Prostate gland (tissue), 2 donors: ENCODE measurements at regions not wholly inside any gene's neighbourhood (a gene's known extent, or its start where the extent isn't known, plus 50 kb on each side); places are given as distances from the start of the nearest gene placed in this dataset.

Source experiments
- DNase-seq: peaks from one replicate; pipeline ENCODE4 v3.0.0-alpha.2; 2019; ENCODE audit warnings: low spot score
- H3K27ac ChIP-seq, 2 donors: fragments of 200-600 bp; sonication (generic); 2 replicates each; pipeline ENCODE4 v1.5.1; 2017 to 2019
- H3K27me3 ChIP-seq: fragments of 200-600 bp; sonication (generic); replicated peaks from 2 replicates; pipeline ENCODE4 v1.5.1; 2019; ENCODE audit not compliant: insufficient read depth
- H3K36me3 ChIP-seq, 2 donors: fragments of 200-600 bp; sonication (generic); 1 replicate in 1 of 2; 2 replicates in 1 of 2; pipeline versions ENCODE4 v1.5.1 to v1.8.1; 2017 to 2019
- H3K4me1 ChIP-seq: fragments of 200-600 bp; sonication (generic); replicated peaks from 2 replicates; pipeline ENCODE4 v1.5.1; 2019
- H3K4me3 ChIP-seq, 2 donors: fragments of 200-600 bp; sonication (generic); 2 replicates each; pipeline ENCODE4 v1.5.1; 2017 to 2019
- H3K9me3 ChIP-seq: fragments of 200-600 bp; sonication (generic); 2 replicates; pipeline ENCODE4 v1.5.1; 2017
- POLR2A ChIP-seq: fragments of 450-650 bp; IDR thresholded peaks from one replicate; pipeline ENCODE4 v1.6.1; 2016; ENCODE audit warnings: antibody characterized with exemption, mild to moderate bottlenecking
- POLR2AphosphoS5 ChIP-seq: sonication (generic); formaldehyde crosslinking; IDR thresholded peaks from one replicate; pipeline ENCODE4 v1.6.1; 2017; ENCODE audit warnings: antibody characterized with exemption
- WGBS: methylation state at CpG from one replicate; pipeline ENCODE4 v1.1.5; 2018; 5-methylcytosine and 5-hydroxymethylcytosine counted together
- intact Hi-C: fragments of 100-400 bp; cut with DNase I; formaldehyde crosslinking; loops from one replicate; pipeline ENCODE4 v1.14.2; 2022
- TF ChIP-seq, protein P1 (sequence below), 4 experiments: fragments of 200-600 bp in 2 of 4; fragments of 450-650 bp in 2 of 4; sonication (generic) in 2 of 4; IDR thresholded peaks; 1 replicate in 3 of 4; 2 replicates in 1 of 4; pipeline ENCODE4 v1.5.1; 2016 to 2019; ENCODE audit warnings: antibody characterized with exemption in 4 of 4, mild to moderate bottlenecking in 2 of 4, moderate library complexity in 2 of 4

DNA sequence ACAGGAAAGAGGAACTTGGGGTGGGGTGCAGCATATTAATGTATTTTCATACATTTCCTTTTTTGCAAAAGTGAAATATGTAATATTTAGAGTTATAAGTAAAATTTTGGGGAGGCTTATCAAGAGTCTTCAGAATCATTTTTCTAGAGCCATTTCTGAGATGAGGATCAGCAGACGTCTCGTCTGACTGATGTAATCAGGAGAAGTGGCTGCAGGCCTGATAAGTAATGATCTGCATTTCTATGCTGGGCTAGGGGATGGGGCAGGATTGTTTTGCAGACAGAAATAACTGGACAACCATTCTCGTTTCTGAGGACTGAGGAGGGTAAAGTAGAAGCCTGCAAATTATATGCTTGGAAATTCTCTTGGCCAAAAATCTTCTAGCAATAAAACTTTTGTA lies 89.2 kb upstream of the ARGLU1 start:
- WGBS = 61% methylated on average over 3 of the region's 3 CpGs
- intact Hi-C loops = no loop called here

DNA sequence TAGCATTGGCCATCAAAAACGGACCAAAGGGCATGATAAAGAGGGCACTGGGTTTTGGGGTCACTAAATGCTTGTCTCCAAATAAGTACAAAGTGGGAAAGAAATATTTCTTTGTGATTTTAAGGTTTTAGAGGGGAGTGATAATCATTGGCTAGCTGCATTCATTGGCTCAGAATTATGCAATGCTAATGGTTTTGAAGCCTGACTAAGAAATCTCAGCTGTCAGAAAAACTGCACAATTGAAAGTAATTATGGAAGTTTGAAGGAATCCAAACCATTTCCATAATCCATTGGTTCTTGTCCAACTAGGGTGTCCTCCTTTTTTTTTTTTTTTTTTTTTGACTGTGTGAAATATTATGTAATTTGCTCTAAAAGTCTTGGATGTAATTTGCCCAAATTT lies 88.2 kb upstream of the ARGLU1 start:
- Histone ChIP-seq H3K4me3 (no peak overlapping the region), H3K4me1 (no peaks in the 10 kb centered on the region), H3K9me3 (no peaks in the 10 kb centered on the region), H3K27me3 (no peaks in the 10 kb centered on the region), H3K36me3 (no peaks in the 10 kb centered on the region), H3K27ac (no peak overlapping the region)
- WGBS = 68% methylated on average over 1 of the region's 1 CpG
- no peak for DNase-seq
- intact Hi-C loops = no loop called here
- TF ChIP-seq POLR2A (no peak), POLR2AphosphoS5 (no peak)
- TF ChIP-seq, protein P1, sequence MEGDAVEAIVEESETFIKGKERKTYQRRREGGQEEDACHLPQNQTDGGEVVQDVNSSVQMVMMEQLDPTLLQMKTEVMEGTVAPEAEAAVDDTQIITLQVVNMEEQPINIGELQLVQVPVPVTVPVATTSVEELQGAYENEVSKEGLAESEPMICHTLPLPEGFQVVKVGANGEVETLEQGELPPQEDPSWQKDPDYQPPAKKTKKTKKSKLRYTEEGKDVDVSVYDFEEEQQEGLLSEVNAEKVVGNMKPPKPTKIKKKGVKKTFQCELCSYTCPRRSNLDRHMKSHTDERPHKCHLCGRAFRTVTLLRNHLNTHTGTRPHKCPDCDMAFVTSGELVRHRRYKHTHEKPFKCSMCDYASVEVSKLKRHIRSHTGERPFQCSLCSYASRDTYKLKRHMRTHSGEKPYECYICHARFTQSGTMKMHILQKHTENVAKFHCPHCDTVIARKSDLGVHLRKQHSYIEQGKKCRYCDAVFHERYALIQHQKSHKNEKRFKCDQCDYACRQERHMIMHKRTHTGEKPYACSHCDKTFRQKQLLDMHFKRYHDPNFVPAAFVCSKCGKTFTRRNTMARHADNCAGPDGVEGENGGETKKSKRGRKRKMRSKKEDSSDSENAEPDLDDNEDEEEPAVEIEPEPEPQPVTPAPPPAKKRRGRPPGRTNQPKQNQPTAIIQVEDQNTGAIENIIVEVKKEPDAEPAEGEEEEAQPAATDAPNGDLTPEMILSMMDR (IDR thresholded peaks at IDR 0.05) = no peak

More for the DNA sequence above, 89.2 kb upstream of the ARGLU1 start:
- no peaks in the 10 kb centered on the region for H3K9me3 ChIP-seq
- H3K27me3 ChIP-seq = no peaks in the 10 kb centered on the region
- no peaks in the 10 kb centered on the region for H3K4me1 ChIP-seq
- TF ChIP-seq POLR2AphosphoS5 = no peak
- TF ChIP-seq, protein P1 (IDR thresholded peaks at IDR 0.05) = no peak
- no peak for TF ChIP-seq POLR2A
- H3K4me3 ChIP-seq = no peak overlapping the region
- H3K27ac ChIP-seq = no peak overlapping the region
- no peaks in the 10 kb centered on the region for H3K36me3 ChIP-seq
- no peak for DNase-seq

DNA sequence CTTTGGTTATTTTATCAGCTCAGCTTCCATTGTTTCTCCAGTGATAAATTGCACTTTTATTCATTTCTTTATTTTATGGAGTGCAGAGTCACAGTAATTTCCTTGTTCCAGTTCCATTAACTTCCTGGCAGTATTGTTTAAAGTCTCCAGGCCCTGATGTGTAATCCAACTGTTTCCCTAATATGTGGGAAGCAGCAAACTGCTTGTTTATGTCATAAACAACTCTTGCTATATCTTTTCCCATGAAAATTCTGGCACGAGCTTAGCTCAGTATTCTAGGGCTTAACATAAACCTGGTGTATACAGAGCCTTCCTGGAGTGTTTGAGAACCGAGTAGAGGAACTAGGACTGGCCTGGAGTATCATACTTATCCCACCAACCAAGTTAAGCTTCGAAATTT lies 83.5 kb upstream of the ARGLU1 start:
- Histone ChIP-seq H3K9me3 (no peaks in the 10 kb centered on the region), H3K36me3 (no peaks in the 10 kb centered on the region), H3K4me1 (no peaks in the 10 kb centered on the region), H3K27ac (no peak overlapping the region), H3K27me3 (no peaks in the 10 kb centered on the region), H3K4me3 (no peak overlapping the region)
- DNase-seq = no peak
- intact Hi-C loops = no loop called here
- WGBS = 76% methylated on average over 3 of the region's 3 CpGs
- no peak for TF ChIP-seq POLR2A
- TF ChIP-seq, protein P1 (IDR thresholded peaks at IDR 0.05) = no peak
- TF ChIP-seq POLR2AphosphoS5 = no peak

DNA sequence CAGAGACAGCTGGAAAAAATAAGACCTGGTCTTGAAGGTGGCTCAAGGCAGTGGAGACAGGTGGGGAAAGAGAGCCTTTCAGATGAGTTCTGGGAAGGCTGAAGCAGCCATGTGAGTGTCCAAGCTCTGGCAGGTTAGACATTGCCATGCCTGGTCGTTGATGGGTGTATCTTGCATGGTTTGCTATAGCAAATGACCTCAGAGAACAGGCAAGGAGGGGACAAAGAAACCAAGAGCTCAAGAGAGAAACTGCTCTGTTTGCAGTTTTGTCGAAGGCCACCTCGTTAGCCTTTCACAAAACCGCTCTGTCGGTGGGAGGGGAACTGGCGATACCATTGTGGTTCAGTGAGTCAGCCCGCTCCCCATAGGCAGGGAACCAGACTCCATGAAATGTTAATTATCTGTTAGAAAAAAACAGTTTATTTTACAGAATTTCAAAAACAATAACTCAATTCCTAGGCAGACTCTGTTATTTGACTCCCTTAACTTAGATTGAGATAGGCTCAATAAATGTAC lies 82.8 kb upstream of the ARGLU1 start:
- Histone ChIP-seq H3K36me3 (no peaks in the 10 kb centered on the region), H3K9me3 (no peaks in the 10 kb centered on the region), H3K27me3 (no peaks in the 10 kb centered on the region), H3K4me3 (no peak overlapping the region), H3K4me1 (no peaks in the 10 kb centered on the region), H3K27ac (no peak overlapping the region)
- 97% methylated on average over 7 of the region's 7 CpGs for WGBS
- DNase-seq = no peak
- intact Hi-C loops = no loop called here
- TF ChIP-seq, protein P1 (IDR thresholded peaks at IDR 0.05) = no peak
- no peak for TF ChIP-seq POLR2A

DNA sequence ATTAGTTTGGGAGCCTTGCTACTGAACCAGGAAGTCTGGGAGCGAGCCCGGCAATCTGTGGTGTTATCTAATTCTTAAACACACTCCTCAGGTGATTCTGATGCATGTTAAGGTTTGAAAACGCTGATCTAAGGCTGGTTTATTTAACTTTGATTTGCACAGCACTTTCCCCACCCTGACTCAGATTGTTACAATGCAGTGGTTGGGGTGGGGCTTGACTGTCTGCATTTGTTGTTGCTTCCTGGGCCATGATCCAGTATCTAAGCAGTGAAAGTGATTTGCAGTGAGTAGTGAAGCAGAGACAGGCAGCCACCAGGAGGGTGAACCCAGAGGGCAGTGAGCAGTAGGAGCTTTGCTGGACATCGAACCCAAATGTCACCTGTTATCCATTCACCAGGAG lies 81.6 kb upstream of the ARGLU1 start:
- TF ChIP-seq POLR2AphosphoS5 (no peak), POLR2A (no peak)
- TF ChIP-seq, protein P1 (IDR thresholded peaks at IDR 0.05) = no peak
- Histone ChIP-seq H3K9me3 (no peaks in the 10 kb centered on the region), H3K4me3 (no peak overlapping the region), H3K4me1 (no peaks in the 10 kb centered on the region), H3K27ac (no peak overlapping the region), H3K36me3 (no peaks in the 10 kb centered on the region), H3K27me3 (no peaks in the 10 kb centered on the region)
- WGBS = 66% methylated on average over 4 of the region's 4 CpGs
- DNase-seq = no peak
- intact Hi-C loops = no loop called here
